ENCODE measurements at regions not wholly inside any gene's neighbourhood (a gene's known extent, or its start where the extent isn't known, plus 50 kb on each side); places are given as distances from the start of the nearest gene placed in this dataset.

DNA sequence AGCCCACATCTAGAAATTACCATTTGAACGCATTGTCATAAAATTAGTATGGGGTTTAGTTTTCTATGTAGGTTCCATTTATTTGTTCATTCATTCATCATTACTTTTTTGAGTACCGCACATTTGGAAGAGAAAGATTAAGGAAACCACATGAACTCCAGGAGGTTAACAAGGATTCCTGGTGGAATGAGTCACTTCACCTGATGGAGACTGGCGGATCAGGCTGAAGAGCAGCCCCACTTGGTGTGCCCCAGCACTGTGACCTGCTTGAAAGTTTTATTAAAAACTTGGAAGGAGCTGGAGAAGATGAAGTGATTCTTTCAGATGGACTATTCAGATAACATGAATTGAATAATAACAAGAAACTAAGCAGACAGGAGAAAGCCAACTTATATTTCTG lies 293.6 kb upstream of the CDH11 start:
- in situ Hi-C loops (cut with HindIII; ENCODE audit: low sequenced_read_pairs) = no loop called here

DNA sequence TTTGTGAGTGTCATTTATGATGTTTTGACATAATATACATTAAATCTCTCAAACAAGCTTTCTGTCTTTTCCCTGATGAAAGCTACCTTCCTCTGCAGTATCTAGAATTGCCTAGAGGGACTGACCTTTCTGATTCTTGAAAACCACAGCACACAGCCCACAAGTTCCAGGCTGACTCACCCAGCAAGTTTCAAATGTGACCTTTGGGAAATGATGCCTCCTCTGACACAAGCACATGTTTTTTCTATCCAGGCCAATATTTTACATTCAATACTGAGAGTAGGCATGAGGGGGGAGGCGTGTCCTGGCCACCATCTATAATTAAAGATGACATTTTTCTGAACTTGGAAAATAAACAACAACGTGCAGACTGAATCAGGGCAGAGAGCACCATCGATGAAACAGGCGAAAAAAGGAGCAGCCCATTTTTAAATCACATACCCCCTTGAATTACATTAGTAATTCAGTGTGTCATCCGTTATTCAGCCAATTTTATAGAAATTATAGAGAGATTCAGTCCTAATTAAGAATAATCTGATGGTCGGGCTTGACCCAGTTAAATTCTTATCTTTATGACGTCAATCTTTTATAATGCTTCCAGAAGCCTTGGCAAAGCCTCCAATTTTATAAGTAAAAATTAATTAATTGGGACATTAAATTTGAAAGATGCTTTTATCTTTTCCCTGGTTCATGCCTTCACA lies 292.6 kb upstream of the CDH11 start:
- no peak overlapping the region for H3K4me3 ChIP-seq (ENCODE audit: low read depth, low read length)
- TF ChIP-seq, protein P1, sequence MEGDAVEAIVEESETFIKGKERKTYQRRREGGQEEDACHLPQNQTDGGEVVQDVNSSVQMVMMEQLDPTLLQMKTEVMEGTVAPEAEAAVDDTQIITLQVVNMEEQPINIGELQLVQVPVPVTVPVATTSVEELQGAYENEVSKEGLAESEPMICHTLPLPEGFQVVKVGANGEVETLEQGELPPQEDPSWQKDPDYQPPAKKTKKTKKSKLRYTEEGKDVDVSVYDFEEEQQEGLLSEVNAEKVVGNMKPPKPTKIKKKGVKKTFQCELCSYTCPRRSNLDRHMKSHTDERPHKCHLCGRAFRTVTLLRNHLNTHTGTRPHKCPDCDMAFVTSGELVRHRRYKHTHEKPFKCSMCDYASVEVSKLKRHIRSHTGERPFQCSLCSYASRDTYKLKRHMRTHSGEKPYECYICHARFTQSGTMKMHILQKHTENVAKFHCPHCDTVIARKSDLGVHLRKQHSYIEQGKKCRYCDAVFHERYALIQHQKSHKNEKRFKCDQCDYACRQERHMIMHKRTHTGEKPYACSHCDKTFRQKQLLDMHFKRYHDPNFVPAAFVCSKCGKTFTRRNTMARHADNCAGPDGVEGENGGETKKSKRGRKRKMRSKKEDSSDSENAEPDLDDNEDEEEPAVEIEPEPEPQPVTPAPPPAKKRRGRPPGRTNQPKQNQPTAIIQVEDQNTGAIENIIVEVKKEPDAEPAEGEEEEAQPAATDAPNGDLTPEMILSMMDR (IDR thresholded peaks at IDR 0.05; ENCODE audit: low read depth, low read length) = no peak
- in situ Hi-C loops (cut with HindIII; ENCODE audit: low sequenced_read_pairs) = no loop called here
- peak; percentile 83 for DNase-seq (ENCODE audit: low read depth, low spot score)

More for the DNA sequence above, 293.6 kb upstream of the CDH11 start:
- TF ChIP-seq, protein P1 (IDR thresholded peaks at IDR 0.05; ENCODE audit: low read depth, low read length) = no peak
- peak; percentile 66 for DNase-seq (ENCODE audit: low read depth, low spot score)
- H3K4me3 ChIP-seq (ENCODE audit: low read depth, low read length) = no peak overlapping the region

DNA sequence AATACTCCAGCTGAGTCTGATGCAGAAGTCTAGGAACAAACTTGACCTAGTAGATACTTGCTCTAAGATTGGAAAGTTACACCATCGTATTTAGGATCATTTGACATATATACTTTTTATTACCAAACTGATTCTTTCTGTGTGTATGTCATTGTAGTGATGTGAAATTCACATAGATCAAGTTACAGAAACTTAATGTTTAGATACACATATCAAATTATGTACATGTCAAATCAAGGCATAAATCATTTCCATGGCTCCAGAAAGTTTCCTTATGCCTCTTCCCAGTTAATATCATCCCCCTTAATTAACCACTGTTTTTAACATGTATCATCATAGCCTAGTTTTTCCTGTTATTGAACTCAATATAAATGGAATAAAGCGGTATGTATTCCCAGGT lies 292.0 kb upstream of the CDH11 start:
- TF ChIP-seq, protein P1 (IDR thresholded peaks at IDR 0.05; ENCODE audit: low read depth, low read length) = no peak
- in situ Hi-C loops (cut with HindIII; ENCODE audit: low sequenced_read_pairs) = no loop called here
- peak; percentile 6 for DNase-seq (ENCODE audit: low read depth, low spot score)
- H3K4me3 ChIP-seq (ENCODE audit: low read depth, low read length) = no peak overlapping the region

DNA sequence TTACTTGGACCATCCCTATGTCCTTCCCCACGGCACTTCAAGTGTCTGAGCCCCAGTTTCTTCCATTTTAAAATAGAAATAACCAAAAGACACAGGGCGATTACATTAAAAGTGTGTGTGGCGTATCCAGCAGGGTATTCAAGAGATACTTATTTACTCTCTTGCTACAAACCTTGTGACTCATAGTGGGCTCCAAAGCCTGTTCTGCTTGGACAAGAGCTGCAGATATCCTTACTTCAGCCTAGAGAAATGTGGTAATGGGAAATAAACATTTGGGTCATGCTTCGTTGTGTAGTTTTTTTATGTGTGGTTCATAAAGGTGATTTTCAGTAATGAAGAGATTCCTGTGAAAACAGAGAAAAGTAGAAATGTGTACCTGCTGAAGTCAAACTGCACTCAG lies 288.9 kb upstream of the CDH11 start:
- TF ChIP-seq, protein P1 (IDR thresholded peaks at IDR 0.05; ENCODE audit: low read depth, low read length) = no peak
- peak; percentile 73 for DNase-seq (ENCODE audit: low read depth, low spot score)
- in situ Hi-C loops (cut with HindIII; ENCODE audit: low sequenced_read_pairs) = no loop called here
- no peak overlapping the region for H3K4me3 ChIP-seq (ENCODE audit: low read depth, low read length)

DNA sequence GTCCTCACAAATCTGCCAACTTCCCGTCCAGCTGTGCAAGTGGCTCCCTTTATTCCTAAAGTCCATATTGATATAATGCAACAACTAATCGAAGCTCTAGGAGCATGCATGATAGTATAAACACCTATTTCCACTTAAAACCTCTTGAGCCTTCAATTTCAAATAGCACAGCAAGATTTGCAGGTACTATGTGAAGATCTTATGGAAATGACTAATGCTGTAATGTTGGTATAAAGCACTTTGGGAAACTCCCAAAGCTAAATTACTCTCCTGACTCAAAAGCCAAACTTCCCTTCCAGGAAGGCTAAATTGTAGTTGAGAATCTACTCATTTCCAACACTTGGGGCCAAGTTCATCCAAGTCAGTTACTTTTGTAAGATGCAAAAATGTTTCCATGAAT lies 287.6 kb upstream of the CDH11 start:
- no peak overlapping the region for H3K4me3 ChIP-seq (ENCODE audit: low read depth, low read length)
- DNase-seq (ENCODE audit: low read depth, low spot score) = peak; percentile 50
- in situ Hi-C loops (cut with HindIII; ENCODE audit: low sequenced_read_pairs) = no loop called here
- TF ChIP-seq, protein P1 (IDR thresholded peaks at IDR 0.05; ENCODE audit: low read depth, low read length) = no peak

DNA sequence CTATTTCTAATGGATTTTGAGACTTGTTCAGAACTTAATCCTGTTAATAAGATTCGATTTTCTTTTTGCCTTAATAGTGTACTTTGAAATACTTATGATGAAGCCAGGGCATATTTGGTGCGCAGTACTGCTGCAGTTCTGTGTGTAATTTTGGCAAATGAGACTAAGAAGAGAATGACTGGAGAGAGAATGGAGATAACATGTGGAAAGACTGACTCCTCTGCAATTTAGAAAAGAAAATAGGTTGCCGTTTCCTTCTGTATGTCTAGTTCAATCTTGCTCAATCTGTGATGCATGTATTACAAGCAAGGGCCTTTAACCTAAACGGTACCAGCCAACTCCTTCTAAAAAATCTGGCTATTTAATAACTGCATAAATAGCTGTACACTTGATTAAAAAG lies 285.1 kb upstream of the CDH11 start:
- in situ Hi-C loops (cut with HindIII; ENCODE audit: low sequenced_read_pairs) = no loop called here
- no peak for DNase-seq (ENCODE audit: low read depth, low spot score)
- TF ChIP-seq, protein P1 (IDR thresholded peaks at IDR 0.05; ENCODE audit: low read depth, low read length) = no peak

More for the DNA sequence above, 285.1 kb upstream of the CDH11 start:
- H3K4me3 ChIP-seq (ENCODE audit: low read depth, low read length) = no peak overlapping the region
